ENCODE measurements at regions not wholly inside any gene's neighbourhood (a gene's known extent, or its start where the extent isn't known, plus 50 kb on each side); places are given as distances from the start of the nearest gene placed in this dataset.

GRCh38 chr18:45539491-45539891 is 75.8 kb upstream of the SLC14A2 start:
- Histone ChIP-seq H3K4me3 (no peak overlapping the region), H3K27ac (no peak overlapping the region)
- DNase-seq (ENCODE audit: low spot score): no peak
- no peak for TF ChIP-seq CTCF (IDR thresholded peaks at IDR 0.05)

- Histone ChIP-seq H3K27ac (no peak overlapping the region), H3K4me3 (no peak overlapping the region)
- DNase-seq (ENCODE audit: low spot score): no peak
- TF ChIP-seq CTCF (IDR thresholded peaks at IDR 0.05): no peak
Observed at GRCh38 chr18:45540125-45540524, 75.2 kb upstream of the SLC14A2 start.

- no peak for TF ChIP-seq CTCF (IDR thresholded peaks at IDR 0.05)
- H3K27ac ChIP-seq: peak overlapping the region; percentile 4 to 35
Observed at GRCh38 chr18:45541421-45541820, 73.9 kb upstream of the SLC14A2 start.

GRCh38 chr18:45542043-45542442 is 73.2 kb upstream of the SLC14A2 start:
- no peak overlapping the region for H3K27ac ChIP-seq
- TF ChIP-seq CTCF (IDR thresholded peaks at IDR 0.05): no peak
- H3K4me3 ChIP-seq: no peak overlapping the region
- no peak for DNase-seq (ENCODE audit: low spot score)

More at GRCh38 chr18:45541421-45541820, 73.9 kb upstream of the SLC14A2 start:
- H3K4me3 ChIP-seq: no peak overlapping the region
- no peak for DNase-seq (ENCODE audit: low spot score)

GRCh38 chr18:45547910-45548309 is 67.4 kb upstream of the SLC14A2 start:
- TF ChIP-seq CTCF (IDR thresholded peaks at IDR 0.05): no peak
- DNase-seq (ENCODE audit: low spot score): no peak
- no peak overlapping the region for H3K27ac ChIP-seq
- no peak overlapping the region for H3K4me3 ChIP-seq

- DNase-seq (ENCODE audit: low spot score): no peak
- TF ChIP-seq CTCF (IDR thresholded peaks at IDR 0.05): no peak
- no peak overlapping the region for H3K27ac ChIP-seq
- H3K4me3 ChIP-seq: no peak overlapping the region
Observed at GRCh38 chr18:45548614-45549013, 66.7 kb upstream of the SLC14A2 start.

GRCh38 chr18:45549290-45549689 is 66.0 kb upstream of the SLC14A2 start:
- no peak for TF ChIP-seq CTCF (IDR thresholded peaks at IDR 0.05)
- no peak overlapping the region for H3K4me3 ChIP-seq
- H3K27ac ChIP-seq: no peak overlapping the region
- no peak for DNase-seq (ENCODE audit: low spot score)
